HG02798 (cell line): ENCODE measurements at regions not wholly inside any gene's neighbourhood (a gene's known extent, or its start where the extent isn't known, plus 50 kb on each side); places are given as distances from the start of the nearest gene placed in this dataset.

ENCODE experiments used
- ATAC-seq: cut with Tn5 transposase; IDR thresholded peaks from one replicate; pipeline ENCODE4 v1.9.1; 2021; ENCODE audit warnings: mild to moderate bottlenecking; ENCODE audit not compliant: unreplicated experiment, poor library complexity

GRCh38 chr20:56797023-56797422, 167.9 kb downstream of the TFAP2C start:
- no peak for ATAC-seq

- ATAC-seq: no peak
Observed at GRCh38 chr20:56798634-56799033, 169.5 kb downstream of the TFAP2C start.

GRCh38 chr20:56799187-56799586, 170.1 kb downstream of the TFAP2C start:
- no peak for ATAC-seq

GRCh38 chr20:56800088-56800487, 171.0 kb downstream of the TFAP2C start:
- no peak for ATAC-seq

- ATAC-seq: no peak
Observed at GRCh38 chr20:56801971-56802755, 173.1 kb downstream of the TFAP2C start.

- no peak for ATAC-seq
Observed at GRCh38 chr20:56802805-56803204, 173.7 kb downstream of the TFAP2C start.

- no peak for ATAC-seq
Observed at GRCh38 chr20:56805313-56805712, 176.2 kb downstream of the TFAP2C start.

GRCh38 chr20:56805966-56806365, 176.9 kb downstream of the TFAP2C start:
- ATAC-seq: no peak

- ATAC-seq: no peak
Observed at GRCh38 chr20:56806952-56807517, 177.9 kb downstream of the TFAP2C start.

GRCh38 chr20:56808117-56808725, 179.1 kb downstream of the TFAP2C start:
- no peak for ATAC-seq

- no peak for ATAC-seq
Observed at GRCh38 chr20:56808732-56809131, 179.6 kb downstream of the TFAP2C start.

- no peak for ATAC-seq
Observed at GRCh38 chr20:56809668-56810067, 180.6 kb downstream of the TFAP2C start.

- no peak for ATAC-seq
Observed at GRCh38 chr20:56810141-56810540, 181.0 kb downstream of the TFAP2C start.

- ATAC-seq: no peak
Observed at GRCh38 chr20:56815796-56816195, 186.7 kb downstream of the TFAP2C start.

- no peak for ATAC-seq
Observed at GRCh38 chr20:56816349-56816748, 187.2 kb downstream of the TFAP2C start.

GRCh38 chr20:56817780-56818675, 188.9 kb downstream of the TFAP2C start:
- no peak for ATAC-seq

GRCh38 chr20:56820984-56821383, 191.9 kb downstream of the TFAP2C start:
- no peak for ATAC-seq

- ATAC-seq: no peak
Observed at GRCh38 chr20:56826306-56826704, 197.2 kb downstream of the TFAP2C start.

GRCh38 chr20:56826705-56827665, 197.9 kb downstream of the TFAP2C start:
- no peak for ATAC-seq

- no peak for ATAC-seq
Observed at GRCh38 chr20:56827763-56828162, 198.7 kb downstream of the TFAP2C start.
